ENCODE measurements at regions not wholly inside any gene's neighbourhood (a gene's known extent, or its start where the extent isn't known, plus 50 kb on each side); places are given as distances from the start of the nearest gene placed in this dataset.

DNA sequence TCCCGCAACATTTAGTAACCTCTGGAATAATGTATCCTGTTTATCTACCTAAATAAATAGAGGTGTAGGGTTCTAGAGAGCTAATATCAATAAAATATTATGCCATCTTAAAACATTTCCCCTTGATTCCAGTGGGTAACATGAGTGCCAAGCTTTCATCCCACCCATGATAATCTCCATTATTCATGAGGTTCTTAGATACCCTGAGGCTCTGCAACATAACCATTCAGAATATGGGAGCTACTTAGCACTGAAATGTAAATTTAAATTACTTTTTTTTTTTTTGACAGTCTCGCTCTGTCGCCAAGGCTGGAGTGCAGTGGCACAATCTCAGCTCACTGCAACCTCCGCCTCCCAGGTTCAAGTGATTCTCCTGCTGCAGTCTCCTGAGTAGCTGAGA, 832.7 kb downstream of the BRINP3 start:
- Histone ChIP-seq H3K79me2 (ENCODE audit: control insufficient read depth, insufficient read depth, low read length, poor library complexity) (no peaks in the 10 kb centered on the region), H3K23ac (ENCODE audit: low read length) (no peak overlapping the region), H3K4me3 (ENCODE audit: low read depth, low read length) (no peak overlapping the region), H2BK12ac (ENCODE audit: low read length) (no peak overlapping the region), H3K9me3 (ENCODE audit: insufficient read depth, low read depth, low read length) (no peaks in the 10 kb centered on the region), H3K27me3 (ENCODE audit: insufficient read depth, low read length) (no peaks in the 10 kb centered on the region), H4K8ac (ENCODE audit: low read depth, low read length) (no peak overlapping the region), H3K4me1 (ENCODE audit: control insufficient read depth in 1 of 2, insufficient read depth in 2 of 2, low read length in 2 of 2) (no peaks in the 10 kb centered on the region), H2AFZ (ENCODE audit: insufficient read depth, low read length, poor library complexity) (no peak overlapping the region), H3K36me3 (ENCODE audit: control insufficient read depth in 1 of 2, insufficient read depth in 2 of 2, low read length in 2 of 2) (no peaks in the 10 kb centered on the region), H3K14ac (ENCODE audit: low read length) (no peak overlapping the region), H3K27ac (ENCODE audit: low read depth, low read length) (no peak overlapping the region), H2AK5ac (ENCODE audit: low read length) (no peak overlapping the region), H3K79me1 (ENCODE audit: low read length) (no peaks in the 10 kb centered on the region), H3K4ac (ENCODE audit: low read depth, low read length) (no peak overlapping the region), H4K91ac (ENCODE audit: low read depth, low read length) (no peak overlapping the region), H2BK120ac (ENCODE audit: insufficient read depth, low read length, poor library complexity) (no peak overlapping the region), H2BK5ac (ENCODE audit: low read depth, low read length, poor library complexity) (no peak overlapping the region), H3K4me2 (ENCODE audit: low read length) (no peak overlapping the region), H3K18ac (ENCODE audit: low read length) (no peak overlapping the region), H3K9ac (ENCODE audit: low read length) (no peak overlapping the region), H4K12ac (ENCODE audit: low read depth, low read length) (no peak overlapping the region)
- no CpG with 5 or more reads among the region's 4 CpGs for WGBS (ENCODE audit: extremely low coverage, insufficient coverage, insufficient read length)
- DNase-seq: no peak

DNA sequence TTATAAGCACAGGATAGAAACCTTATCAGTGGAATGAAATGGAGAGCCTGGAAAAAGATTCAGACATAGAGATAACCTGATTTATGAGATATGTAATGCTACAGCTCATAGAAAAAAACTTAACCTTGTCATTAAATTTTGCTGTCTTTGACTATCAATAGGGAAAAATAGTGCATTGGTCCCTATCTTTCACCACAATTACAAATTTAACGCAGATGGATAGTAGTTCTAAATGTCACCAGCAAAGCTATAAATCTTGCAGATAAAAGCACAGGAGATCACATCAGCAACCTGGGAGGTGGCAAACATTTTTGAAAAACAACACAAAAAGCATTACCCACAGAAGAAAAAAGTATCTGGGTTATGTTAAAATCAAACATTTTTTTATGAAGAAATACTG, 831.6 kb downstream of the BRINP3 start:
- Histone ChIP-seq H3K9ac (ENCODE audit: low read length) (no peak overlapping the region), H3K27me3 (ENCODE audit: insufficient read depth, low read length) (no peaks in the 10 kb centered on the region), H3K27ac (ENCODE audit: low read depth, low read length) (no peak overlapping the region), H3K36me3 (ENCODE audit: control insufficient read depth in 1 of 2, insufficient read depth in 2 of 2, low read length in 2 of 2) (no peaks in the 10 kb centered on the region), H3K4me1 (ENCODE audit: control insufficient read depth in 1 of 2, insufficient read depth in 2 of 2, low read length in 2 of 2) (no peaks in the 10 kb centered on the region), H3K79me1 (ENCODE audit: low read length) (no peaks in the 10 kb centered on the region), H3K14ac (ENCODE audit: low read length) (no peak overlapping the region), H3K18ac (ENCODE audit: low read length) (no peak overlapping the region), H2BK120ac (ENCODE audit: insufficient read depth, low read length, poor library complexity) (no peak overlapping the region), H3K79me2 (ENCODE audit: control insufficient read depth, insufficient read depth, low read length, poor library complexity) (no peaks in the 10 kb centered on the region), H4K12ac (ENCODE audit: low read depth, low read length) (no peak overlapping the region), H2BK12ac (ENCODE audit: low read length) (no peak overlapping the region), H4K8ac (ENCODE audit: low read depth, low read length) (no peak overlapping the region), H2AK5ac (ENCODE audit: low read length) (no peak overlapping the region), H3K4me2 (ENCODE audit: low read length) (no peak overlapping the region), H3K4ac (ENCODE audit: low read depth, low read length) (no peak overlapping the region), H2BK5ac (ENCODE audit: low read depth, low read length, poor library complexity) (no peak overlapping the region), H4K91ac (ENCODE audit: low read depth, low read length) (no peak overlapping the region), H3K9me3 (ENCODE audit: insufficient read depth, low read depth, low read length) (no peaks in the 10 kb centered on the region), H2AFZ (ENCODE audit: insufficient read depth, low read length, poor library complexity) (no peak overlapping the region), H3K23ac (ENCODE audit: low read length) (no peak overlapping the region), H3K4me3 (ENCODE audit: low read depth, low read length) (no peak overlapping the region)
- no CpG with 5 or more reads among the region's 1 CpG for WGBS (ENCODE audit: extremely low coverage, insufficient coverage, insufficient read length)
- no peak for DNase-seq

DNA sequence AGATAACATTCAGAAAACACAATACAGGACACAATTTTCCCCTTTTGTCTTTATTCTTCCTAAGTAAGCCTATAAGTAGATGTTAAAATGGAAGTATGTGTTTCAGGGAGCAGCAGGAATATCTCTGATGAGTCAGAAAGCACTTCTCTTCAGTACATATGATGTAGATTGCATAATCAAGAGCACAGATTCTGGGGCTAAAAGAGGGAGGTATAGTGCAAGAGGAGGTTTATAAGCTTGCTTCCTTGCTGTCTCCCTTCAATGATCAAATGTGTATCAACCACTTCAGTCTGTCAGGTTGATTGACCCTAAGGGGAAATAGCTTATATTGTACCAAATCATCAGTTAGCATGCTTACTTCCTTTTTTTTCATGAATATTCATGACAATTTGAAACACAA, 822.8 kb downstream of the BRINP3 start:
- Histone ChIP-seq H3K23ac (ENCODE audit: low read length) (no peak overlapping the region), H4K91ac (ENCODE audit: low read depth, low read length) (no peak overlapping the region), H3K9ac (ENCODE audit: low read length) (no peak overlapping the region), H2AK5ac (ENCODE audit: low read length) (no peak overlapping the region), H3K4me2 (ENCODE audit: low read length) (no peak overlapping the region), H3K9me3 (ENCODE audit: insufficient read depth, low read depth, low read length) (no peaks in the 10 kb centered on the region), H4K12ac (ENCODE audit: low read depth, low read length) (no peak overlapping the region), H3K18ac (ENCODE audit: low read length) (no peak overlapping the region), H3K4me1 (ENCODE audit: control insufficient read depth in 1 of 2, insufficient read depth in 2 of 2, low read length in 2 of 2) (no peaks in the 10 kb centered on the region), H2BK120ac (ENCODE audit: insufficient read depth, low read length, poor library complexity) (no peak overlapping the region), H3K27me3 (ENCODE audit: insufficient read depth, low read length) (no peaks in the 10 kb centered on the region), H3K14ac (ENCODE audit: low read length) (no peak overlapping the region), H3K79me2 (ENCODE audit: control insufficient read depth, insufficient read depth, low read length, poor library complexity) (no peaks in the 10 kb centered on the region), H3K4ac (ENCODE audit: low read depth, low read length) (no peak overlapping the region), H3K4me3 (ENCODE audit: low read depth, low read length) (no peak overlapping the region), H3K27ac (ENCODE audit: low read depth, low read length) (no peak overlapping the region), H3K36me3 (ENCODE audit: control insufficient read depth in 1 of 2, insufficient read depth in 2 of 2, low read length in 2 of 2) (no peaks in the 10 kb centered on the region), H2BK5ac (ENCODE audit: low read depth, low read length, poor library complexity) (no peak overlapping the region), H4K8ac (ENCODE audit: low read depth, low read length) (no peak overlapping the region), H2BK12ac (ENCODE audit: low read length) (no peak overlapping the region), H2AFZ (ENCODE audit: insufficient read depth, low read length, poor library complexity) (no peak overlapping the region), H3K79me1 (ENCODE audit: low read length) (no peaks in the 10 kb centered on the region)
- no peak for DNase-seq

DNA sequence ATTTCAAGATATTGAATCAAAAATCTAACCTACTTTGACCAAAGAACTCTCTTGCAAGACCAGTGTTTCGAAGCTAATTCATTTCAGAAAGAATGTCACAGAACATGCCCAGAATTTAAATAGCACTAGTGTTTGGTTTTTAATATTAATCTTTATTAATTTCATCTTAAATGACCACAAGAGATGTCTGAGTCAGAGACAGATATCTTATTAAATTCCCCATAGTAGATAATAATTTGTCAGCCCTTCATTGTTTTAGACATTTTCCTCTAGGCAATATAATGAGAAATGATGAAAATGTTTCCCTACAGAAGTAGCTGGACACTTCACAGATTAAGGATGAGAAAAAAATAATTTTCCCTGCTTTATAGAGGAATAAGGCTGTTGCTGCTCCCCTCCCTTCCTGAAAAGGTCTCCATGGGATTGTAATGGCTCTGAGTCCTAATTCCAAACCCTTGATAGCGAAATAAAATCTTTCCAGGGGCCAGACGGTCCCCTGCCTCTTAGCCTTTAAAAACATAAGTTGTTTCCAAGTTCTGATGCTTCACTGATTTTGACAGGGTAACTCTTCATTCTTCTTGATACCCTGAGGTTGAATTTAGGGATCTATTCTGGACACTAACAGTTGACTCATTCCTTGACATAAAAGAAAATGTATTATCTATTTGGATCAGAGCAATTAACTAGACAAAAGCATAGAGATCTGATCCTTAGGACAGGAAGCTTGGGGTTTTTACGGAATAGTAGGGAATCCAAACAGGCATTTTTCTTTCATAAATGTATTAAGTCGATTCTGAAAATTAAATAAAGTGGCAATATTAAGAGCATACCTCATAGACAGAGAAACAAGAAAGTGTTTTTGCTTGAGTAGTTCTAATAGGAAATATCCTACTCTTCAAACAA, 820.8 kb downstream of the BRINP3 start:
- Histone ChIP-seq H3K27me3 (ENCODE audit: insufficient read depth, low read length) (no peaks in the 10 kb centered on the region), H4K12ac (ENCODE audit: low read depth, low read length) (no peak overlapping the region), H2BK12ac (ENCODE audit: low read length) (no peak overlapping the region), H3K4me2 (ENCODE audit: low read length) (no peak overlapping the region), H2BK5ac (ENCODE audit: low read depth, low read length, poor library complexity) (no peak overlapping the region), H3K4me1 (ENCODE audit: control insufficient read depth in 1 of 2, insufficient read depth in 2 of 2, low read length in 2 of 2) (no peaks in the 10 kb centered on the region), H3K4ac (ENCODE audit: low read depth, low read length) (no peak overlapping the region), H3K36me3 (ENCODE audit: control insufficient read depth in 1 of 2, insufficient read depth in 2 of 2, low read length in 2 of 2) (no peaks in the 10 kb centered on the region), H3K79me1 (ENCODE audit: low read length) (no peaks in the 10 kb centered on the region), H4K91ac (ENCODE audit: low read depth, low read length) (no peak overlapping the region), H3K4me3 (ENCODE audit: low read depth, low read length) (no peak overlapping the region), H2AFZ (ENCODE audit: insufficient read depth, low read length, poor library complexity) (no peak overlapping the region), H3K14ac (ENCODE audit: low read length) (no peak overlapping the region), H3K23ac (ENCODE audit: low read length) (no peak overlapping the region), H3K9ac (ENCODE audit: low read length) (no peak overlapping the region), H3K9me3 (ENCODE audit: insufficient read depth, low read depth, low read length) (no peaks in the 10 kb centered on the region), H3K27ac (ENCODE audit: low read depth, low read length) (no peak overlapping the region), H2BK120ac (ENCODE audit: insufficient read depth, low read length, poor library complexity) (no peak overlapping the region), H4K8ac (ENCODE audit: low read depth, low read length) (no peak overlapping the region), H2AK5ac (ENCODE audit: low read length) (no peak overlapping the region), H3K18ac (ENCODE audit: low read length) (no peak overlapping the region), H3K79me2 (ENCODE audit: control insufficient read depth, insufficient read depth, low read length, poor library complexity) (no peaks in the 10 kb centered on the region)
- no peak for DNase-seq
- WGBS (ENCODE audit: extremely low coverage, insufficient coverage, insufficient read length): no CpG with 5 or more reads among the region's 5 CpGs

Data from trophoblast cell (in vitro differentiated cells and primary cell).